HL-60 (cell line): ENCODE measurements at regions not wholly inside any gene's neighbourhood (a gene's known extent, or its start where the extent isn't known, plus 50 kb on each side); places are given as distances from the start of the nearest gene placed in this dataset.

Experiments
- DNase-seq, 2 experiments: peaks; one replicate each; pipeline ENCODE4 v3.0.0-alpha.2; 2010 to 2020; ENCODE audit warnings: low read depth in 1 of 2, low spot score in 1 of 2
- H3K27ac ChIP-seq: fragments of 250-450 bp; sonication (Bioruptor Pico); replicated peaks from 2 replicates; pipeline ENCODE4 v1.5.1; 2020; ENCODE audit warnings: mild to moderate bottlenecking, moderate library complexity
- H3K27me3 ChIP-seq: fragments of 250-450 bp; sonication (Bioruptor Pico); 2 replicates; pipeline ENCODE4 v1.5.1; 2021; ENCODE audit warnings: mild to moderate bottlenecking, moderate library complexity; ENCODE audit not compliant: insufficient read depth, poor library complexity, severe bottlenecking
- H3K4me3 ChIP-seq: replicated peaks from 2 replicates; pipeline ENCODE4 v1.5.1; 2011; ENCODE audit warnings: mild to moderate bottlenecking, control low read depth, low read length; ENCODE audit not compliant: insufficient read depth
- GABPA ChIP-seq: IDR thresholded peaks from 2 replicates; pipeline ENCODE4 v1.6.1; 2012; ENCODE audit warnings: low read depth
- POLR2AphosphoS5 ChIP-seq: IDR thresholded peaks from 2 replicates; pipeline ENCODE4 v1.6.1; 2012; ENCODE audit warnings: low read depth
- SPI1 ChIP-seq: IDR thresholded peaks from 2 replicates; pipeline ENCODE4 v1.6.1; 2012; ENCODE audit warnings: low read depth, mild to moderate bottlenecking, borderline replicate concordance
- TF ChIP-seq, protein P1 (sequence below): IDR thresholded peaks from 2 replicates; pipeline ENCODE4 v1.6.1; 2012; ENCODE audit warnings: low read depth; ENCODE audit not compliant: insufficient replicate concordance
- TF ChIP-seq, protein P2 (sequence below): IDR thresholded peaks from one replicate; pipeline ENCODE4 v1.5.1; 2011; ENCODE audit warnings: low read length, control low read depth, inconsistent platforms; ENCODE audit not compliant: insufficient read depth

DNA sequence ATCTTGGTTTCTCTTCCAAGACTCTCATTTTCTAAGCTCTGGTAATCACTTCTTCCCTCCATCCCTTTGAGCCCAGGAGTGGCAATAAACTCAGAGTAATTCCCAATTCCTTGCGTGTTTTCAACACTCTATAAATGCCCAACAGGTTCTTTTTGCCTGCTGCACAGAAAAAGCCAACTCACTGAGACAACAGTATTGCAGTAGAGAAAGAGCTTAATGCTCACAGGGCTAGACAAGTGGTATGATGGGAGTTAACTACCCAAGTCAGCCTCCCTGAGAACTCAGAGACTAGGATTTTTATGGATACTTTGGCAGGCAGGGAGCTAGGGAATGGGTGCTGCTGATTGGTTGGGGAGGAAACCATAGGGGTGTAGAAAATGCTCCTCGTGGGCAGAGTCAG is 103.4 kb downstream of the MTNR1A start:
- TF ChIP-seq GABPA (no peak), POLR2AphosphoS5 (no peak), SPI1 (no peak)
- TF ChIP-seq, protein P1, sequence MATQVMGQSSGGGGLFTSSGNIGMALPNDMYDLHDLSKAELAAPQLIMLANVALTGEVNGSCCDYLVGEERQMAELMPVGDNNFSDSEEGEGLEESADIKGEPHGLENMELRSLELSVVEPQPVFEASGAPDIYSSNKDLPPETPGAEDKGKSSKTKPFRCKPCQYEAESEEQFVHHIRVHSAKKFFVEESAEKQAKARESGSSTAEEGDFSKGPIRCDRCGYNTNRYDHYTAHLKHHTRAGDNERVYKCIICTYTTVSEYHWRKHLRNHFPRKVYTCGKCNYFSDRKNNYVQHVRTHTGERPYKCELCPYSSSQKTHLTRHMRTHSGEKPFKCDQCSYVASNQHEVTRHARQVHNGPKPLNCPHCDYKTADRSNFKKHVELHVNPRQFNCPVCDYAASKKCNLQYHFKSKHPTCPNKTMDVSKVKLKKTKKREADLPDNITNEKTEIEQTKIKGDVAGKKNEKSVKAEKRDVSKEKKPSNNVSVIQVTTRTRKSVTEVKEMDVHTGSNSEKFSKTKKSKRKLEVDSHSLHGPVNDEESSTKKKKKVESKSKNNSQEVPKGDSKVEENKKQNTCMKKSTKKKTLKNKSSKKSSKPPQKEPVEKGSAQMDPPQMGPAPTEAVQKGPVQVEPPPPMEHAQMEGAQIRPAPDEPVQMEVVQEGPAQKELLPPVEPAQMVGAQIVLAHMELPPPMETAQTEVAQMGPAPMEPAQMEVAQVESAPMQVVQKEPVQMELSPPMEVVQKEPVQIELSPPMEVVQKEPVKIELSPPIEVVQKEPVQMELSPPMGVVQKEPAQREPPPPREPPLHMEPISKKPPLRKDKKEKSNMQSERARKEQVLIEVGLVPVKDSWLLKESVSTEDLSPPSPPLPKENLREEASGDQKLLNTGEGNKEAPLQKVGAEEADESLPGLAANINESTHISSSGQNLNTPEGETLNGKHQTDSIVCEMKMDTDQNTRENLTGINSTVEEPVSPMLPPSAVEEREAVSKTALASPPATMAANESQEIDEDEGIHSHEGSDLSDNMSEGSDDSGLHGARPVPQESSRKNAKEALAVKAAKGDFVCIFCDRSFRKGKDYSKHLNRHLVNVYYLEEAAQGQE: no peak
- TF ChIP-seq, protein P2, sequence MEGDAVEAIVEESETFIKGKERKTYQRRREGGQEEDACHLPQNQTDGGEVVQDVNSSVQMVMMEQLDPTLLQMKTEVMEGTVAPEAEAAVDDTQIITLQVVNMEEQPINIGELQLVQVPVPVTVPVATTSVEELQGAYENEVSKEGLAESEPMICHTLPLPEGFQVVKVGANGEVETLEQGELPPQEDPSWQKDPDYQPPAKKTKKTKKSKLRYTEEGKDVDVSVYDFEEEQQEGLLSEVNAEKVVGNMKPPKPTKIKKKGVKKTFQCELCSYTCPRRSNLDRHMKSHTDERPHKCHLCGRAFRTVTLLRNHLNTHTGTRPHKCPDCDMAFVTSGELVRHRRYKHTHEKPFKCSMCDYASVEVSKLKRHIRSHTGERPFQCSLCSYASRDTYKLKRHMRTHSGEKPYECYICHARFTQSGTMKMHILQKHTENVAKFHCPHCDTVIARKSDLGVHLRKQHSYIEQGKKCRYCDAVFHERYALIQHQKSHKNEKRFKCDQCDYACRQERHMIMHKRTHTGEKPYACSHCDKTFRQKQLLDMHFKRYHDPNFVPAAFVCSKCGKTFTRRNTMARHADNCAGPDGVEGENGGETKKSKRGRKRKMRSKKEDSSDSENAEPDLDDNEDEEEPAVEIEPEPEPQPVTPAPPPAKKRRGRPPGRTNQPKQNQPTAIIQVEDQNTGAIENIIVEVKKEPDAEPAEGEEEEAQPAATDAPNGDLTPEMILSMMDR: no peak
- Histone ChIP-seq H3K27ac (no peak overlapping the region), H3K27me3 (no peaks in the 10 kb centered on the region)

DNA sequence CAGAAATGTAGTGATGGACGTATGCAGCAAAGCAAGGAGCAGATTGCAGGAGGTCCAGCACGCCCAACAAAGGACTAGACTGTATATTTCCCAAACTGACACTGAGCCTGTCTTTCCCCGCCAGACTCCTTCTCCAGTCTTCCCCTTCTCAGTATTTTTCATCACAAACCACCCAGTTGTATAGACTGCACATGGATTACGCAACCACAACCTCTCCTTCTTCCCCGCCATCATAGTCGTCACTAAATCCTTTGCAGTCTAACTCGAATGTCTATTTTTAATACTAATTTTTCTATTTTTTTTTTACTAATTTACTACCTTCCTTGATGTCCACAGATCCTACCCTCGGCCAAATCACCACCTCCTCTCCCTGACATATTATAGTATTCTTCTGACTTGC is 105.4 kb downstream of the MTNR1A start:
- H3K27ac ChIP-seq: no peak overlapping the region
- H3K27me3 ChIP-seq: no peaks in the 10 kb centered on the region
- TF ChIP-seq, protein P2: no peak
- TF ChIP-seq, protein P1: no peak
- TF ChIP-seq POLR2AphosphoS5: no peak
- no peak for TF ChIP-seq SPI1
- no peak for TF ChIP-seq GABPA
- H3K4me3 ChIP-seq: no peak overlapping the region
- peak in 1 of 2 experiments; percentile 1 for DNase-seq

More for the DNA sequence above, 103.4 kb downstream of the MTNR1A start:
- no peak for DNase-seq
- H3K4me3 ChIP-seq: no peak overlapping the region

DNA sequence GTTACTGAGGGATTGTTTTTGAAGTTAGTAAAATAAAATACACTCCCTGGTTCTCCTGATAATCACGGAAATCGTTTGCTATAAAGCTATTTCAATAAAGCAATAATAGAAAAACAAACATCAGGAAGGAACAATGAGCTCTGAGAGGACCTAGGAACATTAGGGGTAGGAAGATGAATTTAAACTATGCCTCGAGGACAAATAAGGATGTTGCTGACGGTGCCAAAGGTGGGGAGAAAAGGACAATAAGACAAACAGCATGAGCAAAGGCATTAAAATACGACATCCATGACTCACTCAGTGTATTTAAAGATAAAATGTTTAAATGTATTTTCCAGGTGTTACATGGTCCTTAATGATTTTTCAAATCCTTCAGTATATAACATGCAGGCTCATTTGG is 110.3 kb downstream of the MTNR1A start:
- no peak for TF ChIP-seq POLR2AphosphoS5
- TF ChIP-seq SPI1: no peak
- TF ChIP-seq, protein P2: no peak
- TF ChIP-seq, protein P1: no peak
- TF ChIP-seq GABPA: no peak
- H3K4me3 ChIP-seq: no peak overlapping the region
- no peak overlapping the region for H3K27ac ChIP-seq
- no peak for DNase-seq
- no peaks in the 10 kb centered on the region for H3K27me3 ChIP-seq
